OCI-LY7 (cell line): ENCODE measurements at regions not wholly inside any gene's neighbourhood (a gene's known extent, or its start where the extent isn't known, plus 50 kb on each side); places are given as distances from the start of the nearest gene placed in this dataset.

Source experiments
- EZH2phosphoT487 ChIP-seq: fragments of 200-600 bp; sonication (generic); IDR thresholded peaks from 2 replicates; pipeline ENCODE4 v1.6.1; 2018; ENCODE audit warnings: low read depth, borderline replicate concordance, mild to moderate bottlenecking, mixed run types, antibody characterized with exemption, low read length, moderate library complexity, mixed read lengths
- TF ChIP-seq, protein P1 (sequence below): fragments of 200-600 bp; sonication (generic); conservative IDR thresholded peaks from 2 replicates; pipeline ENCODE4 v1.5.1; 2014; ENCODE audit warnings: mild to moderate bottlenecking, antibody characterized with exemption, low read length, moderate library complexity, mixed read lengths

DNA sequence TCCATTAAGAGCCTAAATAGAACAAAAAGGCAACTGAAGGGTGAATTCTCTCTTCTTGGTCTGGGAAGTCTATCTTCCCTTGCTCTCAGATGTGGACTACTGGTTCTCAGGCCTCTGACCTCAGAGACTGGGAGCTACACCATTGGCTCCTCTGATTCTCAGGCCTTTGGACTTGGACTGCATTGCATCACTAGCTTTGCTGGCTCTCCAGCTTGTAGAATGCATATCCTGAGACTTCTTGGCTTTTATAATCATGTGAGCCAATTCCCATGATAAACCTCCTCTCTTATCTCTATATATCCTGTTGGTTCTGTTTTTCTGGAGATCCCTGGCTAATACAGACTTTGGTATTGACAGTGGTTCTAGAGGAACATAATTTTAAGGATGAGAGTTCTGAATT lies 89.8 kb downstream of the PSAT1 start:
- TF ChIP-seq, protein P1, sequence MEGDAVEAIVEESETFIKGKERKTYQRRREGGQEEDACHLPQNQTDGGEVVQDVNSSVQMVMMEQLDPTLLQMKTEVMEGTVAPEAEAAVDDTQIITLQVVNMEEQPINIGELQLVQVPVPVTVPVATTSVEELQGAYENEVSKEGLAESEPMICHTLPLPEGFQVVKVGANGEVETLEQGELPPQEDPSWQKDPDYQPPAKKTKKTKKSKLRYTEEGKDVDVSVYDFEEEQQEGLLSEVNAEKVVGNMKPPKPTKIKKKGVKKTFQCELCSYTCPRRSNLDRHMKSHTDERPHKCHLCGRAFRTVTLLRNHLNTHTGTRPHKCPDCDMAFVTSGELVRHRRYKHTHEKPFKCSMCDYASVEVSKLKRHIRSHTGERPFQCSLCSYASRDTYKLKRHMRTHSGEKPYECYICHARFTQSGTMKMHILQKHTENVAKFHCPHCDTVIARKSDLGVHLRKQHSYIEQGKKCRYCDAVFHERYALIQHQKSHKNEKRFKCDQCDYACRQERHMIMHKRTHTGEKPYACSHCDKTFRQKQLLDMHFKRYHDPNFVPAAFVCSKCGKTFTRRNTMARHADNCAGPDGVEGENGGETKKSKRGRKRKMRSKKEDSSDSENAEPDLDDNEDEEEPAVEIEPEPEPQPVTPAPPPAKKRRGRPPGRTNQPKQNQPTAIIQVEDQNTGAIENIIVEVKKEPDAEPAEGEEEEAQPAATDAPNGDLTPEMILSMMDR, result no peak
- no peak for TF ChIP-seq EZH2phosphoT487
